ENCODE measurements at regions not wholly inside any gene's neighbourhood (a gene's known extent, or its start where the extent isn't known, plus 50 kb on each side); places are given as distances from the start of the nearest gene placed in this dataset.

DNA sequence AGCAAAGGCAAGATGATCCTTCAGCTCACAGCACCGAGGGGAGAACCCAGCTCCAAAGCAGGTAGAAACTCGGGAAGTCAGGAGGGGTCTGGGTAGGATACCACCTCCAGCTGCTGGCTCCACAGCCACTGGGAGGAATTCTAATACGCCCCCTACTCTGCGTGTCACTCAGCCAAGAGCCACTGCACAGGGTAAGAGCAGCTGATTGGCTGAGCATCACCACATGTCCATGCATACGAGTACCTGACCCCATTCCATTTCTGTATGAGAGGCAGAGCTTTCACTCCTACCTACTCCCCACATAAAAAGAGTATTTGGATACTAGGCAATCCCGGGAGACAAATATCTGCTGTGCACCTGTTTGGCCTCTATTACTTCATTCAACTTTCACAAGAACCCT lies 121.4 kb downstream of the RRAGC start:
- TF ChIP-seq, protein P1, sequence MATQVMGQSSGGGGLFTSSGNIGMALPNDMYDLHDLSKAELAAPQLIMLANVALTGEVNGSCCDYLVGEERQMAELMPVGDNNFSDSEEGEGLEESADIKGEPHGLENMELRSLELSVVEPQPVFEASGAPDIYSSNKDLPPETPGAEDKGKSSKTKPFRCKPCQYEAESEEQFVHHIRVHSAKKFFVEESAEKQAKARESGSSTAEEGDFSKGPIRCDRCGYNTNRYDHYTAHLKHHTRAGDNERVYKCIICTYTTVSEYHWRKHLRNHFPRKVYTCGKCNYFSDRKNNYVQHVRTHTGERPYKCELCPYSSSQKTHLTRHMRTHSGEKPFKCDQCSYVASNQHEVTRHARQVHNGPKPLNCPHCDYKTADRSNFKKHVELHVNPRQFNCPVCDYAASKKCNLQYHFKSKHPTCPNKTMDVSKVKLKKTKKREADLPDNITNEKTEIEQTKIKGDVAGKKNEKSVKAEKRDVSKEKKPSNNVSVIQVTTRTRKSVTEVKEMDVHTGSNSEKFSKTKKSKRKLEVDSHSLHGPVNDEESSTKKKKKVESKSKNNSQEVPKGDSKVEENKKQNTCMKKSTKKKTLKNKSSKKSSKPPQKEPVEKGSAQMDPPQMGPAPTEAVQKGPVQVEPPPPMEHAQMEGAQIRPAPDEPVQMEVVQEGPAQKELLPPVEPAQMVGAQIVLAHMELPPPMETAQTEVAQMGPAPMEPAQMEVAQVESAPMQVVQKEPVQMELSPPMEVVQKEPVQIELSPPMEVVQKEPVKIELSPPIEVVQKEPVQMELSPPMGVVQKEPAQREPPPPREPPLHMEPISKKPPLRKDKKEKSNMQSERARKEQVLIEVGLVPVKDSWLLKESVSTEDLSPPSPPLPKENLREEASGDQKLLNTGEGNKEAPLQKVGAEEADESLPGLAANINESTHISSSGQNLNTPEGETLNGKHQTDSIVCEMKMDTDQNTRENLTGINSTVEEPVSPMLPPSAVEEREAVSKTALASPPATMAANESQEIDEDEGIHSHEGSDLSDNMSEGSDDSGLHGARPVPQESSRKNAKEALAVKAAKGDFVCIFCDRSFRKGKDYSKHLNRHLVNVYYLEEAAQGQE (IDR thresholded peaks at IDR 0.05; ENCODE audit: borderline replicate concordance), result no peak
- TF ChIP-seq, protein P2, sequence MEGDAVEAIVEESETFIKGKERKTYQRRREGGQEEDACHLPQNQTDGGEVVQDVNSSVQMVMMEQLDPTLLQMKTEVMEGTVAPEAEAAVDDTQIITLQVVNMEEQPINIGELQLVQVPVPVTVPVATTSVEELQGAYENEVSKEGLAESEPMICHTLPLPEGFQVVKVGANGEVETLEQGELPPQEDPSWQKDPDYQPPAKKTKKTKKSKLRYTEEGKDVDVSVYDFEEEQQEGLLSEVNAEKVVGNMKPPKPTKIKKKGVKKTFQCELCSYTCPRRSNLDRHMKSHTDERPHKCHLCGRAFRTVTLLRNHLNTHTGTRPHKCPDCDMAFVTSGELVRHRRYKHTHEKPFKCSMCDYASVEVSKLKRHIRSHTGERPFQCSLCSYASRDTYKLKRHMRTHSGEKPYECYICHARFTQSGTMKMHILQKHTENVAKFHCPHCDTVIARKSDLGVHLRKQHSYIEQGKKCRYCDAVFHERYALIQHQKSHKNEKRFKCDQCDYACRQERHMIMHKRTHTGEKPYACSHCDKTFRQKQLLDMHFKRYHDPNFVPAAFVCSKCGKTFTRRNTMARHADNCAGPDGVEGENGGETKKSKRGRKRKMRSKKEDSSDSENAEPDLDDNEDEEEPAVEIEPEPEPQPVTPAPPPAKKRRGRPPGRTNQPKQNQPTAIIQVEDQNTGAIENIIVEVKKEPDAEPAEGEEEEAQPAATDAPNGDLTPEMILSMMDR (IDR thresholded peaks at IDR 0.05; ENCODE audit: poor library complexity, severe bottlenecking), result no peak
- no peak for TF ChIP-seq EP300 (conservative IDR thresholded peaks at IDR 0.05; ENCODE audit: poor library complexity, severe bottlenecking)
- TF ChIP-seq SMC3 (conservative IDR thresholded peaks at IDR 0.05; ENCODE audit: poor library complexity), result no peak
- no peak for TF ChIP-seq EZH2 (IDR thresholded peaks at IDR 0.05; ENCODE audit: borderline replicate concordance, insufficient read depth, low read length, poor library complexity, severe bottlenecking)
- TF ChIP-seq POLR2AphosphoS5 (IDR thresholded peaks at IDR 0.05), result no peak
- TF ChIP-seq RAD21 (conservative IDR thresholded peaks at IDR 0.05), result no peak

Data from neural cell (in vitro differentiated cells).